Hepatocyte (in vitro differentiated cells): ENCODE measurements at regions not wholly inside any gene's neighbourhood (a gene's known extent, or its start where the extent isn't known, plus 50 kb on each side); places are given as distances from the start of the nearest gene placed in this dataset.

Experiments used
- DNase-seq: peaks from one replicate; pipeline ENCODE4 v3.0.0-alpha.2; 2016; ENCODE audit warnings: low spot score
- H2AFZ ChIP-seq: fragments of 200-600 bp; sonication (generic); 2 replicates; pipeline ENCODE4 v1.6.0; 2016; ENCODE audit warnings: antibody characterized with exemption, mild to moderate bottlenecking
- H3K27ac ChIP-seq: fragments of 200-600 bp; sonication (generic); 2 replicates; pipeline ENCODE4 v1.5.1; 2016; ENCODE audit warnings: mild to moderate bottlenecking
- H3K27me3 ChIP-seq: fragments of 200-600 bp; sonication (generic); 2 replicates; pipeline ENCODE4 v1.6.1; 2016
- H3K36me3 ChIP-seq: fragments of 200-600 bp; sonication (generic); replicated peaks from 2 replicates; pipeline ENCODE4 v1.5.1; 2016; ENCODE audit warnings: low read depth; ENCODE audit not compliant: insufficient read depth
- H3K4me1 ChIP-seq: fragments of 200-600 bp; sonication (generic); 2 replicates; pipeline ENCODE4 v1.5.1; 2016; ENCODE audit warnings: mild to moderate bottlenecking, moderate library complexity; ENCODE audit not compliant: insufficient read depth
- H3K4me2 ChIP-seq: fragments of 200-600 bp; sonication (generic); 2 replicates; pipeline ENCODE4 v1.6.0; 2016
- H3K4me3 ChIP-seq: fragments of 200-600 bp; sonication (generic); 2 replicates; pipeline ENCODE4 v1.5.1; 2016; ENCODE audit warnings: mild to moderate bottlenecking
- H3K79me2 ChIP-seq: fragments of 200-600 bp; sonication (generic); 2 replicates; pipeline ENCODE4 v1.6.0; 2017; ENCODE audit warnings: mild to moderate bottlenecking
- H3K9me2 ChIP-seq: fragments of 200-600 bp; sonication (generic); replicated peaks from 2 replicates; pipeline ENCODE4 v1.6.0; 2017; ENCODE audit warnings: mild to moderate bottlenecking; ENCODE audit not compliant: insufficient read depth
- H3K9me3 ChIP-seq: fragments of 200-600 bp; sonication (generic); 2 replicates; pipeline ENCODE4 v1.5.1; 2016; ENCODE audit warnings: low read depth, mild to moderate bottlenecking
- H4K20me1 ChIP-seq: fragments of 200-600 bp; sonication (generic); 2 replicates; pipeline ENCODE4 v1.6.0; 2016; ENCODE audit warnings: mild to moderate bottlenecking; ENCODE audit not compliant: insufficient read depth, poor library complexity, severe bottlenecking
- CTCF ChIP-seq: fragments of 200-600 bp; sonication (generic); IDR thresholded peaks from 2 replicates; pipeline ENCODE4 v1.5.1; 2016; ENCODE audit warnings: antibody characterized with exemption, mild to moderate bottlenecking; ENCODE audit not compliant: poor library complexity
- EZH2 ChIP-seq: fragments of 200-600 bp; sonication (generic); IDR thresholded peaks from 2 replicates; pipeline ENCODE4 v1.6.1; 2016; ENCODE audit warnings: antibody characterized with exemption, mild to moderate bottlenecking, borderline replicate concordance
- EZH2phosphoT487 ChIP-seq: fragments of 200-600 bp; sonication (generic); IDR thresholded peaks from one replicate; pipeline ENCODE4 v1.6.1; 2018; ENCODE audit warnings: antibody characterized with exemption, mild to moderate bottlenecking, low read depth, moderate library complexity; ENCODE audit not compliant: unreplicated experiment, severe bottlenecking
- WGBS: methylation state at CpG from one replicate; pipeline ENCODE4 v1.1.6; 2016; ENCODE audit warnings: low lambda C conversion rate; ENCODE audit errors: missing lambda C conversion rate; 5-methylcytosine and 5-hydroxymethylcytosine counted together

GRCh38 chr16:26273607-26274006, 581.8 kb downstream of the HS3ST4 start:
- no peaks in the 10 kb centered on the region for H3K79me2 ChIP-seq
- no peak overlapping the region for H3K27ac ChIP-seq
- 50% methylated on average over 3 of the region's 3 CpGs for whole genome bisulfite sequencing
- no peaks in the 10 kb centered on the region for H3K36me3 ChIP-seq
- H3K9me2 ChIP-seq, result no peaks in the 10 kb centered on the region
- no peaks in the 10 kb centered on the region for H4K20me1 ChIP-seq
- H3K9me3 ChIP-seq, result no peaks in the 10 kb centered on the region
- H3K27me3 ChIP-seq, result no peaks in the 10 kb centered on the region
- H3K4me3 ChIP-seq, result no peak overlapping the region
- H3K4me1 ChIP-seq, result no peaks in the 10 kb centered on the region
- TF ChIP-seq CTCF (no peak), EZH2 (no peak), EZH2phosphoT487 (no peak)
- no peak overlapping the region for H3K4me2 ChIP-seq
- H2AFZ ChIP-seq, result no peak overlapping the region
- DNase-seq, result no peak

GRCh38 chr16:26275021-26275590, 583.3 kb downstream of the HS3ST4 start:
- no peak overlapping the region for H2AFZ ChIP-seq
- no peaks in the 10 kb centered on the region for H3K79me2 ChIP-seq
- DNase-seq, result no peak
- H3K4me2 ChIP-seq, result no peak overlapping the region
- 72% methylated on average over 3 of the region's 3 CpGs for WGBS
- no peak for TF ChIP-seq EZH2
- no peak for TF ChIP-seq CTCF
- no peak for TF ChIP-seq EZH2phosphoT487
- H3K9me2 ChIP-seq, result no peaks in the 10 kb centered on the region
- no peaks in the 10 kb centered on the region for H4K20me1 ChIP-seq
- no peak overlapping the region for H3K4me3 ChIP-seq
- H3K9me3 ChIP-seq, result no peaks in the 10 kb centered on the region
- H3K27me3 ChIP-seq, result no peaks in the 10 kb centered on the region
- H3K27ac ChIP-seq, result no peak overlapping the region
- H3K36me3 ChIP-seq, result no peaks in the 10 kb centered on the region
- H3K4me1 ChIP-seq, result no peaks in the 10 kb centered on the region

- no peak overlapping the region for H3K4me2 ChIP-seq
- H3K27me3 ChIP-seq, result no peaks in the 10 kb centered on the region
- WGBS, result 77% methylated on average over 4 of the region's 4 CpGs
- no peaks in the 10 kb centered on the region for H3K9me3 ChIP-seq
- TF ChIP-seq EZH2 (no peak), EZH2phosphoT487 (no peak), CTCF (no peak)
- H3K36me3 ChIP-seq, result no peaks in the 10 kb centered on the region
- DNase-seq, result no peak
- H3K4me3 ChIP-seq, result no peak overlapping the region
- no peaks in the 10 kb centered on the region for H3K4me1 ChIP-seq
- H2AFZ ChIP-seq, result no peak overlapping the region
- H3K79me2 ChIP-seq, result no peaks in the 10 kb centered on the region
- no peak overlapping the region for H3K27ac ChIP-seq
- no peaks in the 10 kb centered on the region for H4K20me1 ChIP-seq
- H3K9me2 ChIP-seq, result no peaks in the 10 kb centered on the region
Measured at GRCh38 chr16:26276289-26276688, 584.5 kb downstream of the HS3ST4 start.
